ENCODE measurements at regions not wholly inside any gene's neighbourhood (a gene's known extent, or its start where the extent isn't known, plus 50 kb on each side); places are given as distances from the start of the nearest gene placed in this dataset.
"Not testable (repeated sequence)": the region's sequence is repeated elsewhere in the genome, so short reads cannot be mapped to it uniquely, and the experiment has no call there.

- POLR2A ChIA-PET (ENCODE audit: low non-redundant PET) = no interaction called here
- no peak for DNase-seq (ENCODE audit: low spot score)
- TF ChIP-seq, protein P1, sequence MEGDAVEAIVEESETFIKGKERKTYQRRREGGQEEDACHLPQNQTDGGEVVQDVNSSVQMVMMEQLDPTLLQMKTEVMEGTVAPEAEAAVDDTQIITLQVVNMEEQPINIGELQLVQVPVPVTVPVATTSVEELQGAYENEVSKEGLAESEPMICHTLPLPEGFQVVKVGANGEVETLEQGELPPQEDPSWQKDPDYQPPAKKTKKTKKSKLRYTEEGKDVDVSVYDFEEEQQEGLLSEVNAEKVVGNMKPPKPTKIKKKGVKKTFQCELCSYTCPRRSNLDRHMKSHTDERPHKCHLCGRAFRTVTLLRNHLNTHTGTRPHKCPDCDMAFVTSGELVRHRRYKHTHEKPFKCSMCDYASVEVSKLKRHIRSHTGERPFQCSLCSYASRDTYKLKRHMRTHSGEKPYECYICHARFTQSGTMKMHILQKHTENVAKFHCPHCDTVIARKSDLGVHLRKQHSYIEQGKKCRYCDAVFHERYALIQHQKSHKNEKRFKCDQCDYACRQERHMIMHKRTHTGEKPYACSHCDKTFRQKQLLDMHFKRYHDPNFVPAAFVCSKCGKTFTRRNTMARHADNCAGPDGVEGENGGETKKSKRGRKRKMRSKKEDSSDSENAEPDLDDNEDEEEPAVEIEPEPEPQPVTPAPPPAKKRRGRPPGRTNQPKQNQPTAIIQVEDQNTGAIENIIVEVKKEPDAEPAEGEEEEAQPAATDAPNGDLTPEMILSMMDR (conservative IDR thresholded peaks at IDR 0.05; ENCODE audit: low read depth) = no peak
- no peak overlapping the region for H3K27ac ChIP-seq
- CTCF ChIA-PET = no interaction called here
These were observed 185.2 kb downstream of the LEPR start for GRCh38 chr1:65605621-65606020.

GRCh38 chr1:65606426-65606825 is 186.0 kb downstream of the LEPR start:
- TF ChIP-seq, protein P1 (conservative IDR thresholded peaks at IDR 0.05; ENCODE audit: low read depth) = no peak
- ChIA-PET CTCF (no interaction called here), POLR2A (ENCODE audit: low non-redundant PET) (no interaction called here)
- no peak overlapping the region for H3K27ac ChIP-seq
- DNase-seq (ENCODE audit: low spot score) = no peak

- ChIA-PET POLR2A (ENCODE audit: low non-redundant PET) (no interaction called here), CTCF (no interaction called here)
- TF ChIP-seq, protein P1 (conservative IDR thresholded peaks at IDR 0.05; ENCODE audit: low read depth) = no peak
- no peak for DNase-seq (ENCODE audit: low spot score)
- no peak overlapping the region for H3K27ac ChIP-seq
These were observed 178.8 kb upstream of the PDE4B start for GRCh38 chr1:65613884-65614283.

GRCh38 chr1:65615859-65616258 is 176.8 kb upstream of the PDE4B start:
- TF ChIP-seq, protein P1 (conservative IDR thresholded peaks at IDR 0.05; ENCODE audit: low read depth) = no peak
- ChIA-PET CTCF (interaction anchor here (0.6 kb wide), 1 partner anchor 66 kb away, joined by 3 read pairs; no protein-coding TSS in a partner anchor), POLR2A (ENCODE audit: low non-redundant PET) (no interaction called here)
- DNase-seq (ENCODE audit: low spot score) = no peak
- H3K27ac ChIP-seq = no peak overlapping the region

GRCh38 chr1:65621721-65622120 is 171.0 kb upstream of the PDE4B start:
- CTCF ChIA-PET; H3K27ac ChIP-seq; DNase-seq (ENCODE audit: low spot score); POLR2A ChIA-PET (ENCODE audit: low non-redundant PET): not testable (repeated sequence)

DNA sequence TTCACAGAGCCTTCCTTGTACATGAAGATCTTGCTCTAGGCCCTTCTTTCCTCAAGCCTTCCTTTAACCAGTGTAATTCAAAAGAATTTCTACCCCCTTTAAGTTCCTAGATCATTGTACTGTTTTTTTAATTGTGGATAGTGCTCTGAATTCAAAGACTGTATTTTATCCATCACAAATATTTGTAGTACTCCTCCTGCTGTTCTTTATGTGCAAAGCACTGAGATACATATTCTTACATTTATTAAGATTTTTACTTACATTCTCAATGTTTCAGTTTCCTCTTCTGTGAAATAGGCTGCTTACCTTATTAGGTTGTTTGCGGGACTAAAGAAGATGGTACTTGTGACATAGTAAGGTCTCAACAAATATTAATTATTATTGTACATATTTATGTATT is 168.8 kb upstream of the PDE4B start:
- CTCF ChIA-PET = no interaction called here
- H3K27ac ChIP-seq = no peak overlapping the region
- no peak for DNase-seq (ENCODE audit: low spot score)
- POLR2A ChIA-PET (ENCODE audit: low non-redundant PET) = no interaction called here
- TF ChIP-seq, protein P1 (conservative IDR thresholded peaks at IDR 0.05; ENCODE audit: low read depth) = no peak

GRCh38 chr1:65625528-65625927 is 167.2 kb upstream of the PDE4B start:
- DNase-seq (ENCODE audit: low spot score) = no peak
- ChIA-PET CTCF (no interaction called here), POLR2A (ENCODE audit: low non-redundant PET) (no interaction called here)

More at GRCh38 chr1:65625528-65625927, 167.2 kb upstream of the PDE4B start:
- no peak overlapping the region for H3K27ac ChIP-seq
- TF ChIP-seq, protein P1 (conservative IDR thresholded peaks at IDR 0.05; ENCODE audit: low read depth) = no peak

All from RWPE1 (cell line).